GM06990 (cell line): ENCODE measurements at regions not wholly inside any gene's neighbourhood (a gene's known extent, or its start where the extent isn't known, plus 50 kb on each side); places are given as distances from the start of the nearest gene placed in this dataset.

Experiments
- DNase-seq: peaks from one replicate; pipeline ENCODE4 v3.0.0-alpha.2; 2011; ENCODE audit not compliant: insufficient read length; ENCODE audit errors: extremely low read depth
- H3K27me3 ChIP-seq: replicated peaks from 2 replicates; pipeline ENCODE4 v1.6.0; 2011; ENCODE audit warnings: low read length; ENCODE audit not compliant: control insufficient read depth, insufficient read depth
- H3K36me3 ChIP-seq: 2 replicates; pipeline ENCODE4 v1.5.1; 2011; ENCODE audit warnings: low read length; ENCODE audit not compliant: control insufficient read depth, insufficient read depth
- H3K4me3 ChIP-seq: replicated peaks from 2 replicates; pipeline ENCODE4 v1.5.1; 2011; ENCODE audit warnings: low read depth, mild to moderate bottlenecking, control low read depth, low read length
- TF ChIP-seq, protein P1 (sequence below): IDR thresholded peaks from 2 replicates; pipeline ENCODE4 v1.5.1; 2011; ENCODE audit warnings: low read length, control low read depth, mild to moderate bottlenecking, inconsistent platforms; ENCODE audit not compliant: insufficient read depth, poor library complexity, severe bottlenecking

DNA sequence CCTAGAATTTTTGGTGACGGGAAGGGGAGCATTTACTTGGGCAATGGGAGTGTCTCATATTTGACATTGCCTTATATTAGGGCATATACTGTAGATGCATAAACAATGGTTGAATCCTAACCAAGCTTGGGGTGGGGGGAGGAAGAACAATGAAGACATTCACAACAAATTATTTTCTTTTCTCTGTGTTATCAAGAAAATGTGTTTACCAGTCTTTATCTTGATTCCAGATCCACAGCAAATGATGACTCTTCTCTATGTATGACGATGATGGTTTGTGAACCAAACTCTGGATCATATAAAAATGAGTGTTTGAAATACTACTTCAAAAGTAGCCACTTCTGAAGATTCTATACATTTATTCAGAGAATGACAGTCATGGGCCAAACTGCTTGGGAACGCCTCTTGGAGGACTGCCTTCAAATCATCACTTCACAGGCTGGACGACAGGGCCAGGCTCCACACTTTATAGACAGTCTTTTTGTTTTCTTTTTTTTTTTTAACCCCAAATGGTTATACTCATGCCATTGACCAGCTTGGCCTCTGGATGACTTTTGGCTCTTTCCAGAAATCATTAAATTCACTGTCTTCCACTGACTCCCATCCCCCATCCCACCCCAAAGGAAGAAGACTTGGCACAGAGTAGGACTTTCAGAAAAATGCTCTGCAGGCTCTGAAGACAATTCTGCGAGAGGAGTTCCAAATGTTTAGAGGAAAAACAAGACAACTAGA, 123.8 kb upstream of the LIFR start:
- TF ChIP-seq, protein P1, sequence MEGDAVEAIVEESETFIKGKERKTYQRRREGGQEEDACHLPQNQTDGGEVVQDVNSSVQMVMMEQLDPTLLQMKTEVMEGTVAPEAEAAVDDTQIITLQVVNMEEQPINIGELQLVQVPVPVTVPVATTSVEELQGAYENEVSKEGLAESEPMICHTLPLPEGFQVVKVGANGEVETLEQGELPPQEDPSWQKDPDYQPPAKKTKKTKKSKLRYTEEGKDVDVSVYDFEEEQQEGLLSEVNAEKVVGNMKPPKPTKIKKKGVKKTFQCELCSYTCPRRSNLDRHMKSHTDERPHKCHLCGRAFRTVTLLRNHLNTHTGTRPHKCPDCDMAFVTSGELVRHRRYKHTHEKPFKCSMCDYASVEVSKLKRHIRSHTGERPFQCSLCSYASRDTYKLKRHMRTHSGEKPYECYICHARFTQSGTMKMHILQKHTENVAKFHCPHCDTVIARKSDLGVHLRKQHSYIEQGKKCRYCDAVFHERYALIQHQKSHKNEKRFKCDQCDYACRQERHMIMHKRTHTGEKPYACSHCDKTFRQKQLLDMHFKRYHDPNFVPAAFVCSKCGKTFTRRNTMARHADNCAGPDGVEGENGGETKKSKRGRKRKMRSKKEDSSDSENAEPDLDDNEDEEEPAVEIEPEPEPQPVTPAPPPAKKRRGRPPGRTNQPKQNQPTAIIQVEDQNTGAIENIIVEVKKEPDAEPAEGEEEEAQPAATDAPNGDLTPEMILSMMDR: no peak
- Histone ChIP-seq H3K36me3 (no peaks in the 10 kb centered on the region), H3K4me3 (no peak overlapping the region), H3K27me3 (no peaks in the 10 kb centered on the region; the same call in 1 of the 2 replicates)
- DNase-seq: no peak

DNA sequence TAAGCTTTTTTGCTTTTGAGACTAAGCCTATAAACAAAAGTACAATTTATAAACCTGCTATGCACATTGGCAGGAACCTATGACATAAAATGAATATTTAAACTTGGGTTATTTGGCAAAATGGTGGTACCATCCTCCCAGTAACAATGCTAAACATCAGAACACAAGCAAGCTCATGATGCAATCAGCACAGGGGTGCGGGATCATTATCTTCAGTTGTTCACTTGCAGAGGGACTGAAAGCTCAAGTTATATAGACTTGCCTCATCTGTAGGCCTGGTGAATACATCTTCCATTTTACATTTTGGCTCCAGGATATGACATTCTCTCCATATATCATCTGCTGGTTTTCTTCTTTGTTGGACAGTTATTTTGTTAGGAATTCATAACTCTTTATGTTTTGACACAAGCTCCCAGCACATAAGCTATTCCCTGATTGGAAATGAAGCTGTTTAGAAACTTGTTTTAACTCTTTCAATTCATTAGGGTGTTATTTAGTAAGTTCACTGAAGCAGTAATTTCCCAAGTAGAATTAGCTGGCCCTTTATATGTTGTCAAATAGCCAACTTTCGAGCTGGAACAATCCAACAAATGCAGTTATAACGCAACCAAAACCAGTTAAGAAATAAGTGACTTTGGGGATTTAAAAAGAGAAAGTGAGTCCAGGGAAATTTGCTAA, 124.7 kb upstream of the LIFR start:
- Histone ChIP-seq H3K27me3 (no peaks in the 10 kb centered on the region; the same call in 1 of the 2 replicates), H3K36me3 (no peaks in the 10 kb centered on the region), H3K4me3 (no peak overlapping the region)
- DNase-seq: no peak
- TF ChIP-seq, protein P1: no peak

DNA sequence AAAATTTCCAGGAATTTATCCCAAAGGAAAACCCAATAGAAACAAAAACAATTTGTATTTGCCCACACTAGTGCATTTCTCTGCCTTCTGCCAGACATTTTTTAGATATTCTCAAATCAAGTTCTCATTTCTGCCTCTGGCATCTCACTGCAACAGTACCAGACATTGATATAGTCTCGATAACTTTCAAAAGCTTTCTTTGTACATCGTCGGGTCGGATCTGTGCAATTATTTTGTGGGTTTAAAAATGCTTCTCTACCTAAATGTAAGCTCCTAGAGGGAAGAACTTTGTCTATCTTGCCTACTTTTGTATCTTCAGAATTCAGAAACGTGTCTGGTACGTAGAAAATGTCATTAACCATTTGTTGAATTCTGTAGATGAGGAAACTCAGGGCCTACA, 125.5 kb upstream of the LIFR start:
- DNase-seq: no peak
- Histone ChIP-seq H3K36me3 (no peaks in the 10 kb centered on the region), H3K4me3 (no peak overlapping the region), H3K27me3 (no peaks in the 10 kb centered on the region)
- TF ChIP-seq, protein P1: no peak

DNA sequence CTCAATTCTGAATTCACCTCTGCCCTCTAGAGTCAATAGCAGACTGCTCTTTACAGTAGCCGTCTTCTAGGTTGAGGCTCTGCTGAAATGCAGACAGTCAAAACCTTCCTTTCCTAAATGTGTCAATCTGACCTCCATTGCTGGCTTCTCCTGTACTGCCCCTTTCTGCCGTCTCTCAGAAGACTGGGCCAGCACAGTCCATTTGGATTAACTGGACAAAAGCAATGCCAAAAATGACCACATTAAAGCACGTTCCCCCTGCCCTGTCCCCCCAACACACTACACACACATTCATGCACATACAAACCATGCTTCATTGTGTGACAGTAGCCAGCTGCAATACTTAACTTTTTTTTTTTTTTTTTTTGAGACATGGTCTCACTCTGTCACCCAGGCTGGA, 130.2 kb upstream of the LIFR start:
- Histone ChIP-seq H3K36me3 (no peaks in the 10 kb centered on the region), H3K27me3 (no peaks in the 10 kb centered on the region), H3K4me3 (no peak overlapping the region)
- DNase-seq: no peak
- TF ChIP-seq, protein P1: no peak

DNA sequence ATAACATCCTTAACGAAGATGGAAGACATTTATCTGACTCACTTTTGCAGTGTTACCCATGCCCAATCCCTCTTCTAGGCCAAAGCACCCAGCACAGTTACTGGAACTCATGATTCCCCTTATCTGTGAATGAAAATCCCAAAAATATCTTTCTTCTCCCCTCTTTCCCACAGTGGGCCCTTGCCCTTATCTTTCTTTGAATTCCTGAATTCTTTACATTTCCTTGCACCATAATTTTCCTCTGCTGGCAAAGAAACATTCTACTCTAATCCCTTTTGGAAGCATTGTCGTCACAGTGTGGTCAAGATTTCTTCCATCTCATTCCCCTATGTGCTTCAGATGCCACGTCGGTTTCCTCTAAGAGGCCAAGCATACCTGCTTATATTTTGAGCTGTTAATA, 135.9 kb upstream of the LIFR start:
- TF ChIP-seq, protein P1: no peak
- H3K36me3 ChIP-seq: no peaks in the 10 kb centered on the region
- no peak for DNase-seq
- no peak overlapping the region for H3K4me3 ChIP-seq
- H3K27me3 ChIP-seq: no peaks in the 10 kb centered on the region; the same call in 1 of the 2 replicates
